ENCODE measurements at regions not wholly inside any gene's neighbourhood (a gene's known extent, or its start where the extent isn't known, plus 50 kb on each side); places are given as distances from the start of the nearest gene placed in this dataset.

DNA sequence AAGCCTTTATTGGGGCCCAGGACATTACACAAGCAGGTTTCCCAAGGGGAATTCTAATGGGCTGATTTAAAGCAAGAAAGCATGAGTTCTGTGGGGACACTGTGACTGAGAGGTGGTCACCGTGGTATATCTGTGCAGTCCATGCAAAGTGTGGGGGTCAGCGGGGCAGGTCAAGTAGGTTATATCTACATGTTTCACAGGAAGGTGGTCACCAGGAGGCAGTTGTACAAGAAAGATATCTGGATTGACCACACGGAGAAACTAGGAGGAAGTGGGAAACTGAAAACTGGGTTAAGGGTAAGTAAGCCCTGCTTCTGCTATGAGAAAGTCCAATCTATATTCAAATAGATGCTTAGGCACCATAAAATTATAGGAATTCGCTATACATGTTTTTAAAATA is 77.8 kb upstream of the CNOT2 start:
- DNase-seq: no peak

DNA sequence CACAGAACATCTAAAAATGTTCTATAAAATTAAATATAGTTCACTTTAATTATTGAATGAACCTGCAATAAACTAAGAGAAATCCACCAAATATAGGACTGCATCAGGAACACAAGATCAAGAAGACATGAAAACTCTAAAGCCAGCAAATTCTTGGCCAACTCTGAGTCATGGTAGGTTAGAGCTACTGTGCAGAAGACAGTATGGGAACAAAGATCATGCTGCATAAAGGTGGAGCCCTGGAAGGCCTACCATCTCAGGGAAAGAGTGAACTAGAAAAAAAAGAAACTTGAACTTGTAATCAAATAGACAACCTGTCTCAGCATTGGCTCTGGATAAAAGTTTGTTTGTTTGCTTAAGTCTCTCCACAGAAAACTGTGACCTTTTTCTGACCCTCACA is 66.9 kb upstream of the CNOT2 start:
- DNase-seq: no peak

DNA sequence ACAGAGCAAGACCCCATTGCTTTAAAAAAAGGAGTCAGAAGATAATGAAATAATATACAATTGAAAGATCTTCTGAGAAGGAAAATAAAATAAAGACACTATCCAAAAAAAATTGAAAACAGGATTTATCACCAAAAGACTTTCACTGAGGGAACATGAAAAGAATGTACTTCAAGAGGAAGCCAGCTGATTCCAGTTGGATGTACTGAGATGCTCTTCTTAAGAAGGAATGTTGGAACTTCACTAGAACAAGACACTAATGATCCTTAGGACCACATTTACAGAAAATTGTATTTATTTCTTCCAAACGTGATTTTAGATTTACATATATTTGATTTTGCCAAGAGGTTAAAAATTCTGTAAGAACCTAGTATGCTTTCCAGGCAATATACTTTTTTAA is 65.6 kb upstream of the CNOT2 start:
- no peak for DNase-seq

DNA sequence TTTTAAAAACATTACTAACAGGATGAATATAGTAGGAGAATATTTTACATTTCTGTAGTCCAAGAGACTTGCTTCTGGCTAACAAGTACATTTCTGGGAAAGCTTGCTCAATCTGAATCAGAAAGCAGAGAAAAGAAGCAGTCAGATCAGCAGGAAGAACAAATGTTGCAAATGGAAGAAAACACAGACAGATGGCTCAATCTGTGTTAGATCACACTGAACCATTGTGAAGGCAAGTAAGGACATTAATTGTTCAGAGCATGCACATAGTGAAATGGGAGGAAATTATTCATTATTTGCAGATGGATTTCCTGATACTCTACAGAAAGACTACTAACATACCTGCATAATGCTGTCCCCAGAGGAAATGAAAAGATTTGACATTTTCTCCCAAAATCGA is 65.2 kb upstream of the CNOT2 start:
- DNase-seq: no peak

DNA sequence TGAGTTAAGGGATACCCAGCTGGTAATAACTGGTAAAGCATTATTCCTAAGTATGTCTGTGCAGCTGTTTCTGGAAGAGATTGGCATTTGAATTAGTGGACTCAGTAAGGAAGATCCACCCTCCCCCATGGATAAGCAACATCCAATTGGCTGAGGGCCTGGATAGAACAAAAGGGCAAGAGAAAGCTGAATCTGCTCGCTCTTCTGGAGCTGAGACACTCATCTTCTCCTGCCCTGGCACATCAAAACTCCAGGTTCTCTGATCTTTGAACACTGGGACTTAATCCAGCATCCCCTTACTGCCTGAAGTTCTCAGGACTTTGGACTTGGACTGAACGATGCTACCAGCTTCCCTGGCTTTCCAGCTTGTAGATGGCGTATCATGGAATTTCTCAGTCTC is 63.1 kb upstream of the CNOT2 start:
- DNase-seq: no peak

DNA sequence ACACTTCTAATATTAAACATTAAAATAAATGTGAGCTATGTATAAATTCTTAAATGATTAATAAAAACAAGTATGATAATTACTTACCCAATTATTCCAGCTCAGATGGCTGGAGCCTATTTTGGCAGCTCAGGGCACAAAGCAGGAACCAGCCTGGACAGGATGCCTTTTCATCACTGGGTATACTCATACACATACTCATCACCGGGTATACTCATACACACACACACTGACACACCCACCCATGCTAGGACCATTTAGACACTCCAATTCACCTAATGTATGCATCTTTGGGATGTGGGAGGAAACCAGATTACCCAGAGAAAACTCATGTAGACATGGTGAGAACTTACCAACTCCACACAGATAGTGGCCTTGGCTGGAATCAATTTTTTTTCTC is 57.9 kb upstream of the CNOT2 start:
- no peak for DNase-seq

- no peak for DNase-seq
Observed at GRCh38 chr12:70186436-70186835, 56.8 kb upstream of the CNOT2 start.

- DNase-seq: no peak
Observed at GRCh38 chr12:70190262-70191010, 52.8 kb upstream of the CNOT2 start.
